NCI-H187 (cell line): ENCODE measurements at regions not wholly inside any gene's neighbourhood (a gene's known extent, or its start where the extent isn't known, plus 50 kb on each side); places are given as distances from the start of the nearest gene placed in this dataset.
"Not testable (repeated sequence)": the region's sequence is repeated elsewhere in the genome, so short reads cannot be mapped to it uniquely, and the experiment has no call there.

Source experiments
- DNase-seq, 2 experiments: peaks; one replicate each; lab custom pipeline; 2025; lab: John Stamatoyannopoulos, UW

DNA sequence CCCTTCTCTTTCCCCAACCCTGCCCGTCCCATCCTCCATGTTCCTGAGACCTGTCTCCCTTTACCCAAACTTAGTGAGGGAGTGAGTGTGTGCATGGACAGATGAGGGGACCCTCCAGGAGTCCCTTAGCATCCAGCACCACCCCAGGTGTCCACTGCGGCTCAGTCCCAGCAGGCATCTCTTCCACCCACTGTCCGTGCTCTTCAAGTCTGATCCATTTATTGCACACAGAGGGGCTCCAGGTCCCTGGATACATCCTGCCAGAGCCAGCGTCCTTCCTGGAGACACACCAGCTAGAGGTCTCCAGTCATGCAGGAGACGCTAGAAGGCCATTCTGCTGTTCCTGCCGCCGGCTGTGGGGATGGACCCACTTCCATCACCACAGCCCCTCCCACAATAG is 239.2 kb downstream of the ADGRD1 start:
- DNase-seq: no peak

DNA sequence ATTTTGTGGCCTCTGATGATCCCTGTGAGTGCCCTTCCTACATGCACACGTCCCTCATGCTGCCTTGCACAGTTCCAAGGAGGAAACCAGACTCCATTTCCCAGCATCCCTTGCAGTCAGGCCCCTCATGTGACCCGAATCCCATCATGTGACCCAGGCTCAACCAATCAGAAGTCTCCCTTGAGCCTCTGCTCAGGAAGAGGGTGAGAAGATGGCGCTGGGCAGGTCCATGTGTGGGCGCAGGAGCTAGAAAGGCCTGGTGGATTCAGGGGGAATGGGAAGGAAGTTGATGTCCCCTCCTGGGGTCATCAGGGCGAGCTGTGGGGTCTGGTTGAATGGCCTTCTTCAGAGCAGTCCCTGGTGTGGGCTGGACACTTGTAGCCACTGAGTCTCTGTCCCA is 240.5 kb downstream of the ADGRD1 start:
- DNase-seq: no peak

DNA sequence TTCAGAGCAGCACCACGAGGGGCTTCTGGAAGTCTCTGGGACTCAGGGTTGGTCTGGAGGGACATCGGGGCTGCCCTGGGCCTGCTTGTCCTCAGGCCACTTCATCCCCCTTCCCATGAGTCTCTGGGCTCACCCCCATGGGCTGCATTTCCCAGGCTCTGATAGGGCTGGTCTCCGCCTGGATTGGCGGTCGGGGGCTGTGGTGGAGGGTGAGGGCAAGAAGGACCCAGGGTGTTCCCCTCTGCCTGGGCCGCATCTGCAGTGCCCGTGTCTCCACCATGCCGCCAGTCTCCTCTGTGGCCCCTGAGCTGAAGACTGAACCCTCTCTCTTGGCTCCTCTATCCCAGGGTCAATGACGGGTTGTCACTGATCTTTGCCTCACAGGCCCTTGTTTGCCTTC is 242.1 kb downstream of the ADGRD1 start:
- DNase-seq: no peak

DNA sequence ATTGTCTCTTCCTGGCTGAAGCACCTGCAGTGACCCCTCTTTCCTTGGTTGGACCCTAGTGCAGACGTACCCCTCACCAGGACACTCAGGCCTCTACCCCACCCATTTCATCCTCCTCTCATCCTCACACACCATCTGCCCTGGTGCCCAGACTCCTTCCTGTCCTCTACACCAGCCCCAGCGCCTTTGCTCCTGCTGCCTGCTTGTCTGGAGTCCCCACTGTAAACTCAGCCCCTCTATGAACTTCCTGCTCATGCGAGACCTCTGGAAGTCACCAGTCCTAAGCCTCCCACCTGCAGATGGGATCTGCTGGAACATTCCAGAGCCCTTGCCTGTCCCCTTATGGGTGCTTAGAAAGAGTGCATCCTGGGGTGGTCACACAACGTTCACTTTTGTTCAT is 242.5 kb downstream of the ADGRD1 start:
- DNase-seq: no peak

DNA sequence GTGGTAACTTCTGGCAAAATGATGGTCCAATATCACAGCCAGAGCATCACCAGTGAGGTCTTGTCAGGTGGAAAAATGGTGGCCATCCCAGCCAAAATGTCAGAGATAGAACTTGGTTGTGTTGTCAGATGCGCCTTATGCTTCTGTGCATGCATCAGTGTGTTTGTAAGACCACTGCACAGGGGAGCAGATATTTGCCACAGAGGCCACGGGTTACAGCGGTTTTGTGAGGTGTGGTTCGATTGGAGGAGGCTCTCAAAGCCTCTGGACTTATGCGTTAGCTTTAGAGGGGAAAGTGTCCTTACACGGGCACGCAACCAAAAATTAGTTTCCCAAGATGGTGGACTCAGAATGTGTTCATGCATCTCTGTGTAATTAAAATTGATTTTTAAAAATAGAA is 243.8 kb downstream of the ADGRD1 start:
- no peak for DNase-seq

DNA sequence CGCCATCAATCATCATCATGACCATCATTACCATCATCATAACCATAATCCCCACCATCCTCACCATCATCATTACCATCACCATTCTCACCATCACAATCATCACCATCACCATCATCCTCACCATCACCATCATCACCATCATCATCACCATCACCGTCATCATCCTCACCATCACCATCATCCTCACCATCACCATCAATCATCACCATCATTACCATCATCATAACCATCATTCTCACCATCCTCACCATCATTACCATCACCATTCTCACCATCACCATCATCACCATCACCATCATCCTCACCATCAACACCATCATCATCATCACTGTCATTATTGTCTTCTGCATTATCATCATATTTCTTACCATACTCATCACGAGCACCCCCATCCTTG is 245.5 kb downstream of the ADGRD1 start:
- no peak for DNase-seq

DNA sequence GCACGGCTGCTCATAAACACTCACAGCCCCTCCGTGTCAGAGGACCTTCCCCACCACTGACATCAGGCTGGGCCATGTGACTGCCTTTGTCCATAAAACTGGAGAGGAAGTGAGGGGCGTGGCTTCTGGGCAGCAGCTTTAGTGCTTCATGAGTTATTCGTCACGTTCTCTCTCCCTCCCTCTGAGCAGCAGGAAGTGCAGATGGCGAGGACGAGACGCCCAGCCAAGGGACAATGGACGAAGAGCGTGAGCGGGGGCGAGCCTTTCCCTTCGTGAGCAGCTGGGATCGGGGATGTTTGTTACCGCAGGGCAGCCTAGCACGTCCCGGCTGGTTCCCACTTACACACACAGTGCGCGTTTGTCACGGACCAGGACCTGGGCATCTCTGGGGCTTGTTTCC is 248.2 kb downstream of the ADGRD1 start:
- not testable (repeated sequence) for DNase-seq

DNA sequence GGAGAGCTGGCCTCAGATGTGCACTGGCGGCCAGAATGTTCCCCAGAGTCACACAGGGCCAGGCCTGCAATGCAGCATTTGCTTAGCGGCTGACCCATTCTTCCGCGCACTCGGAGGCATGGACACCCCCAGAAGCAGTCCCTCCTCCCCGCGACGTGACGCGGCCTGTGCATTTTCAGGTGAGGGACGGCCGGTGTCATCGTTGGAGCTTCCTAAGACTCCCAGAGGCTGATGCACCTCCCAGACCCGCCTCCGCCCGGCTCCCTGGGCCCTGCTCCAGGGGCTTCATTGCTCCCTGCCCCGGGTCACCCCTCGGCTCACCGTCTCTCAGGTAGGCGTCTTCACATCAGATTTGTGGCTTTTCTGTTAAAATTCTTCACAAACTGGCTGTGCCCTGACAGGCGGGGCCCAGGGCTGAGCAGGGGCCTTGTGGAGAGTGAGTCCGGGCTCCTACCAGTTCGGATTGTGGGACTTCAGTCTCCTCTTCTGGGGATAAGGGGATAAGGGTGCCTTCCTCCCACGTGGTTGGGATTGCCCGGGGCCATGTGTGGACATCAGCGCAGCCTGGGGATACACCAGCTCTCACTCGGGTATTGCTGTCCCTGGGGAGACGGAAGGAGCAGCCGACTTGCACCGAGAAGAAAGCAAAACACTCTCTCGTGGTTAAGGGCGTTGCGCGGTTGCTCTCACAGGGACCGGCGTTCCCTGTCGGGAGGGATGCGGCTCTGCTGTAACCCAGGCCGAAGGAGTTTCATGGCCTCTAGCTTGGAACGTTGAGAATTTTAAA is 249.1 kb downstream of the ADGRD1 start:
- no peak for DNase-seq

DNA sequence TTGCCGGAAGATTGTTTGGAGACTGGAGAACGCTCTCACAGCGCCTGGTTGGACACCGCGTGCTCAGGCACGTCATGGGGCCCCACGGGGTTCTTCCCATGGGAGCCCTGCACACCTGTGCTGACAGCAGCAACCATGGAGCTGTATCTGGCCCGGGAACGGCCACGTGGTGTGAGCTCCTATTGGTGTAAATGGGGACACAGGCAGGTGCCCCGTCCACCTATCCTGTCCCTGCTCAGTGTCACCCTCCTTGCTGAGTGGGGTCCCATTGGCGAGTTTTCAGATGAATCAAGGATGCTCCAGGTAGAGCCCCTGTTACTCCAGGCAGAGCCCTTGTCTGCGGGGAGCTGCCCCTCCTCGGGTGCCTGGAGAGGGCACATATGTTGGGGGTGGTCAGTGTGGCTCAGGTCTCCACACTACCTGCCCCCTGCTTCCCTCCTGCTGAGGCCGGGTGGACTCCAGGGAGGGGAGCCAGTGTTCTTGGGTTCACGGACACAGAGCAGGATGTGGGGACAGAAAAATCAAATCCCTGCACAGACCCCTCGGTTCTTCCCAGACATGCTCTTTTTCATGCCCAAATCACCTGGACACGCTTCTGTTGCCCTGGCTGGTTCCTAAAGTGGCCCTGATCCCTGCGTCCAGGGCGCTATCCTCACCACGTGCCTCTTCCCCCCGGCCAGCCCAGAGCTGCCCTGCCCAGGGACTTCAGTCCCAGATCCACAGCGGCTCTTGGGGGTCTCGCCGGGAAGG is 250.1 kb downstream of the ADGRD1 start:
- DNase-seq: no peak

DNA sequence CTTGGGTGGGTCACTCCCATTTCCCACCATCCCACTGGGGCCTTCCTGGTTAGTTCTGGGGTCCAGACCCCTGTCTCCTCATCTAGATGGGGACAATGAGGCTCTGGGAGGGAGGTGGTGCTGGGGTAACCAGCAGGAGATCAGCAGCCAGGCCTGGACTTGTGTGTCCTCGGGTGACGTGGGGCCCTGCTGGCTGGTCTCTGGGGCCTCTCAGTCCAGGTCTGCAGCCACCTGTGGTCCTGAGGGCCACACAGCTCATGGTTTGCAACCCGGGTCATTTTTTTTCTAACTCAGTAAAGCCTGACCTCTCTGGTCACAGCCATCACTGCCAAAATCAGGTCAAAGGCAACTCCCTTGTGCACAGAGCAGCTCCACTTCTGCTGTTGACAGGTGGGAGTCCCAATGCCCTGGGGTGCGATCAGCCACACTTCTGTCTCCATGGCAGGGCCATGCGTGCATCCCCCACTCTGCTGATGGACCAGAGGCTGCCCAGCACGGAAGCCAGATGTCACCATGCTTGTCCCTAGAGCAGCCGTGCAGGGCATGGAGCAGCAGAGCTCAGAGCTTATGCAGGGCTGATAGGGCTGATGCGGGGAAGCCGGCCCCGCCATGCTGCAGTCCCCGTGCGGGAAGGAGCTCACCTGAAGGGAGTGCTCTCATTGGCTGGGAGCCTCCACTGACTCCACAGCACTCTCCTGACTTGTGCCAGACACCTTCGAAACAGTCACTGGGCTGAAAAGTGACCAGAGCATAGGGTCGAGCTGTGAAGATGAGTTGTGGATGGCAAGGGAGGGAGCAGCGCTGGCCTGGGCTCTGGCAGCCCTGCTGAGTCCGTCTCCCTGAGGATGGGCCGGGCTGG is 250.9 kb downstream of the ADGRD1 start:
- DNase-seq: no peak

DNA sequence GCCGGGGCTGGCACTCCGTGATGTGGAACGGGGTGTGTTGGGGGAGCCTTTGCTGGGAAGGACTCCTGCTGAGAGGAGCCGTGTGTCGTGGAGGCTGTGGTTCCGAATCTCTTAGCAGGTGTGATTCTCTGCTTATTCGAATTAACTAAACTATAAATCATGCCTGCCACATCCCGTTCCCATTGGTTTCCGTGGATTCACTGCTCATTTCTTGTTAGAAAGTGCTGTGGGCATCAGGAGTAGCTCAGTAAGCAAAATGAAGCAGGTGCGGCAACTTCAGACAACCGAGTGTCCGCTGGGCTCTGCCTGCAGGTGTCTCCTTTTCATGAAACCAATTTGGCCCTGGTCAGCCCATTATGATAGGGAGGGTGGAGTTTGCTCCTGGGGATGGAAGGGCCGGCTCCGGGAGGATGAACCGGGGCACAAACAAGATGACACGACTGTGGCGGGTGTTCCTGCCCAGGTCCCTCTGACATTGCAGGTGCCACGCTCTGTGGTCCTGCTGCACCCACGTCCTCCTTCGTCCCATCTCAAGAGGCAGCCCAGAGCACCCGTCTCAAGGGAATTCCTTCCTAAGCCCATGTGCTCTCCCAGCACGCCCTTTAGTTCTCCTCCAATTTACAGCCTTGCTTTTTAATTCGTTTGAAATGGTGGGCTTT is 251.7 kb downstream of the ADGRD1 start:
- DNase-seq: not testable (repeated sequence)

DNA sequence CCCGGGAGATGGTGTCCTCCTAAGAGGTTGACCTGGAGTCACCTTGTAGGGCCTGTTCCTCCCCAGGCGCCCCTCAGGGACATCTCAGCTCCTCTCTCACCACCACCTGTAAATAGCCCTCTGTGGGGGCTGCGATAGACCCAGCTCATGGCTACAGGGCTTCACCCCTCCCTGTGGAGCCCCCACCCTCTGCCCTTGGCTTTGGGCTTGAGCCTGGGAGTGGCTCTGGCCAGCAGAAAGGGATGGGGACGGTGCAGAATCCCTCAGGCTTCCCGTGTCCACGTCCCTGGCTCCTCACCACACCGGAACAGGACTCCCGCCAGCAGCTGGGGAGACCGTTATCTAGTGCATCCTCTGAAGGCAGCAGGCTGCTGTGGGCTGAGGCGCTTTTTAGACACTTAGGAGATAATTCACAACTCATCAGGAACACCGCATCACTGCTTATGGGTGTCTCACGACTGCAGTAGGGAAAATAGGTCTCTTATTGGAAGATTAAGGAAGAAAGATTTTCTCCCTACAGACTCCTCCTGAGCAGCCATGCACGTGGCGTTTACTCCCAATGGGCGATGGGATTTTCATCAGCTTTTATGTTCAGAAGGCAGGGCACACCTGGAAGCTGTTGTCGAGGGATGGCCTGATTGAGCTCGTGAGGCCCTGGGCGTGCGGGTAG is 253.1 kb downstream of the ADGRD1 start:
- DNase-seq: not testable (repeated sequence)

DNA sequence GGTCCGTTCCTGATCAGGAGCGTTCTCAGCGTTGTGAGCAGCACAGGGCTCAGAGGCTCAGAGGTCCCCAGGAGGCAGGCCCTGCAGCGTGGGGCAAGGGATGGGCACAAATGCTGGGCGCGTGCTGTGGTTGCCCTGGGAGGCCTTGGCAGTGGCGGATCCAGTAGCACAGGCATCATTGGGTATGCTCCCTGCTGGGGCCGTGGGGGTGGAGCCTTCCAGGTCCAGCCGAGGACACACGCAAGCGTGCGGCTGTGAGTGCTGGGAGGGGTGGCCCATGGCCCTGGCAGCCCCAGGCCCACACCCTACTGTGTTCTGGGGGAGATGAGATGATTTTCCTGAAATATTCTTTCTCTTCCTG is 253.6 kb downstream of the ADGRD1 start:
- DNase-seq: not testable (repeated sequence)

DNA sequence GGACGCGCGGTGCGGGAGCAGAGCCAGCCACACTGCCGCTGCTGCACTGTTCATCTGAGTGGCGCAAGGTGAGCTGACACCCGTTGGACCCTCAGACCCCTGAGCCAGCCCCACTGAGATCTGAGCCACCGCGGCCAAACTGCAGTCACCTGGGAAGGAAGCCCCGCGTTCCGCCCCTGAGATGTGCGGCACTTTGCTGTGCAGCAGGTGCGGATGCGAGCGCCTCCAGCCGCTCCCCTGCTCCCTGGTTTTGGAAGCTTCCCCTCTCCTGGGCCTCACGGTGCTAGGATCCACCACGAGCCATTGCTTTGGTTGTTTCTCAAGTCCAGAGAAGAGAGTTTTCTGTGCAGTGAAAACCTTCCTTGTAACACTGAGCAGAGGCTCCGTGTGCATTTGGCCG is 254.1 kb downstream of the ADGRD1 start:
- not testable (repeated sequence) for DNase-seq

DNA sequence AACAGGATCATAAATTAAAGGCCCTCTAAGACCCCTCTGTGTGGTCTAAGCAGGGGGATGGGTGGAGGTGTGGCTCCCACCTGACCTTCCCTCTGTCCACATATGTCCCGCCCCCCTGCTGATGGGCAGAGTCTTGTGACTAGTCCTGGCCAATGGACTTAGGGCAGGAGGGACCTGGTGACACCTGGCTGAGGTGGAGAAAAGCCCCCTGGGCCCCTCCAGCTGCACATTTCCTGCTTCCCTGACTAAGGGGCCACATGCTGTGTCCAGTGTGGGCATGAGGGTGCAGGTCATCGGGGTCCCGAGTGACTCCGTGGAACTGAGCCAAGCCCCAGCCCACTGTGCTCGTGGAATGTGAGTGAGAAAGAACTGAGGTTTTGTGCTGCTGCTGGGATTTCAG is 254.7 kb downstream of the ADGRD1 start:
- DNase-seq: no peak

DNA sequence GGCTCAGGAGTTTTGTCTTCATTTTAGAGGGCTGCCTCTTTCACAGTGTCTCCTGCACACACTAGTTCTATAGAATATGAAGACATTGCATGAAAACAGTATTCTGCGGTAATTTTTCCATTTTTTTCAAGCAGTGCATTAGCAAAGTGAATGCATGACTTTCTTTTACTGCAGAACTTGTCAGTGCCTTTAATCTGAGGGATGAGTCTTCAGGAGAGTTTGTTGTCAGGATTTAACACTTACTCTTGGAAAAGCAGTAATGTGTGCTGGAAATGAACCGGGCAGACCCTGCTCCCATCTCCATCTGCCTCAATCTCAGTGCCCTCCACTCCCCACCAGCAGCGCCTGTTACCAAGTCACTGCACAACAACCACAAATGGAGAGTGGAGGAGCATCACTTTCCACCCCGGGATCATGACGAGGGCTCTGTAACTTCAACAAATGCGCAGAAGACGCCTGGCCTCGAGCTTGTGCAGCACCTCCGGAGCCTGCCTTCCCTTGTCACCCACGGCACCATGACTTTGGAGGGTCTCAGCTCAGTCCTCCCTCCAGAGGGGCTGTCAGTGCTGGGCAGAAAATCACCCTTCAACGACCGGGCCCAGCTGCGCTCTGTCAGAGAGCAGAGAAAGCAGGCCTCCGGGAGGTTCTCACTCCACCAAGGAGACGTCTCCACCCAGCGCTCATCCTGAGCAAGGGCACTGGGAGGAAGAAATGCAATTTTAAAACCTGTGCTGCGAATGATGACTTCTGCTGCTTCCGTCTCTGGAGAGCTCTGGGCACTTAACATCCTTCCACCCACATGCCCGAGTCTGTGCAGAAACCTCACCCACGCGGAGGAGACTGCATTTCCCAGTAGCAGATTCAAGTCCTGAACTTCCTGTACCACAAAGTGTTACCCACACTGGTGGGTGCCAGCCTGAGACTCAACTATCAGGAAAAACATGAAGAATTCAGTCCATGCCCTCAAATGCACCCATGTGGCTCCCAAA is 255.7 kb downstream of the ADGRD1 start:
- no peak for DNase-seq

DNA sequence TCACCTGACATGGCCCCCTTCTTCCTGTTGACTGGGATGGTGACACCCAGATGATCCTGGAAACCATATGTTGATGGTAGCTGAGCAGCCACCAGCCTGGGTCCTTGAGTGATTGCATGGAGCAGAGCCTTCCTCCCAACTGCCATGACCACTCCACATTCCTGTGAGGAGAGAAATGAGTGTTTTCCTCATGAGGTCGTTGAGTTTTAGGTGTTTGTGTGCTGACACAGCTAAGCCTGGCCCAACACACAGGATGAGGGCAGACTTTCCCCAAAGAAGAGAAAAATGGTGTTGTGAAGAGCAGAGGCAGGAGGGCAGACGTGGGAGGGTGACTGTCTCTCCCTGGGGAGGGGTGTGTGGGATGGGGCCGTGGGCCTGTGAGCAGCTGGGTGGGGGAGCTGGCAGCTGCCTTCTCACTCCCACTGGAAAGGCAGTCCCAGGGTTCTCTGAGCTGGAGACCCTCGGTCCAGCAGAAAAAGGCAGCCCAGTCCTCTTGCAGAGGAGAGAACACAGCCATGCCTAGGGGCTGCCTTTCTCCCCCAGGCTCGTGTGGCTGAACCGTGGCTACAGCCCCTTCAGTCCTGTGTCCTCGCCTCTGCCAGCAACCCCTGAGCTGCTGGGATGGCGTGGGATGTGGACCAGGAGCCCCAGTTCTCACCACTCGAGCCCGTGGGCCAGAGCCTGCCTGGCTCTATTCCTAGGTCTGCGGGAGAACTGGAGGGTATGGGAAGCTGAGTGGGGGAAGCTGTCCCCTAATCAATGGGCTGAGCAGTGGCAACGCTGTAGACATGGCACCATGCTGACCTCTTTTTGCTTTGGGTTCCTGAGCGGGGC is 257.0 kb downstream of the ADGRD1 start:
- DNase-seq: no peak

DNA sequence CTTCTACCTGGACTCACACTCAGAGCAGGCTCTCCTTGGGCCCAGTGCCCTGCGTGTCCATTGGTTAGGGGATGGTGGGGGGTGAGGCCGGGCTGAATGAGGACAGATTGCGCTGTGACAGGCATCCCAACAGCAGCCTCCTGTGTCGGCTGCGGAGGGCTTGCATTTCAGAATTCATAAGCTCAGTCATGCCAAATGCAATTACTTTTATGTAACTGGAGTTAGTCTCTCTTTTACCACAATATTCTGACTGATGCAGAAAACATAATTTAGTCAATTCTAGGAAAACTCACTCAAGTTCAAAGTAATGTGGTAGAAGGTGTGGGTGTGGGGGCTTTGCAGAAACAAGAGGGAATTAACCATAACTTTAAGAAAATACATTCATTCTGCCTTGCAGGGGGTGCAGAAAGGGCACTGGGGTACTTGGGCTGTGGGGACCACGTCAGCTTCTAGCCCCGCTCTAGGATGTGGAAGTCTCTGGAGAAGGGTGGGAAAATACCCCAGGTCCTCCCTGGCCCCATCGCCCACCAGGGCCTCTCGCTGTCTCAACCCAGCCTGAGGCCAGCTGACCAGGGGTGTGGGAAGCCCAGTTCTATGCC is 257.7 kb downstream of the ADGRD1 start:
- DNase-seq: no peak

DNA sequence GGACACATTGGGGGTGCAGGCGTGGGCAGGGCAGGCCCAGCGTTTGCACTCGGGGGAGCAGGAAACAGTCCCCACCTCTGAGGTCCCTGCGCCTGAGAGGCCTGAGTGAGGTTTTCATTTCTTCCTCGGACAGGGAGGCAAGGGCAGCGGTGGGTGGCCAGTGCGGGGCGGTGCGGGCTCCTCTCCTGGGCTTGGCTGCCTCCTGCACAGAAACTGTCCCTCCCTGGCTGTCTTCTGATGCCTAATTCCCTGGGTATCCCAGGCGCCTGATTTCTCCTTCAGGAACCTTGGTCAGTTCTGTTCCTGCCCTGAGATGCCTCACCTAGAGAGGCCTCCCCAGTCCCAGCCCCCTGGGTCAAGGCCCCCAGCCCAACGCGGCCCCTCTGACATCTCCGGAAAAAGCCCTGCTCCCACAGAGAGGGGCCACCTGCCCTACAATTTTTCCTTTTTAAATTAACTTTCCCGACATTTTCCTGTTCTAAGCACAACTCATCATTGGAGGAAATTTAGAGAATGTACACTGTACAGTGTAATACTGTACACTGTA is 260.3 kb downstream of the ADGRD1 start:
- no peak for DNase-seq
